ENCODE measurements at regions not wholly inside any gene's neighbourhood (a gene's known extent, or its start where the extent isn't known, plus 50 kb on each side); places are given as distances from the start of the nearest gene placed in this dataset.
"Not testable (repeated sequence)": the region's sequence is repeated elsewhere in the genome, so short reads cannot be mapped to it uniquely, and the experiment has no call there.

DNA sequence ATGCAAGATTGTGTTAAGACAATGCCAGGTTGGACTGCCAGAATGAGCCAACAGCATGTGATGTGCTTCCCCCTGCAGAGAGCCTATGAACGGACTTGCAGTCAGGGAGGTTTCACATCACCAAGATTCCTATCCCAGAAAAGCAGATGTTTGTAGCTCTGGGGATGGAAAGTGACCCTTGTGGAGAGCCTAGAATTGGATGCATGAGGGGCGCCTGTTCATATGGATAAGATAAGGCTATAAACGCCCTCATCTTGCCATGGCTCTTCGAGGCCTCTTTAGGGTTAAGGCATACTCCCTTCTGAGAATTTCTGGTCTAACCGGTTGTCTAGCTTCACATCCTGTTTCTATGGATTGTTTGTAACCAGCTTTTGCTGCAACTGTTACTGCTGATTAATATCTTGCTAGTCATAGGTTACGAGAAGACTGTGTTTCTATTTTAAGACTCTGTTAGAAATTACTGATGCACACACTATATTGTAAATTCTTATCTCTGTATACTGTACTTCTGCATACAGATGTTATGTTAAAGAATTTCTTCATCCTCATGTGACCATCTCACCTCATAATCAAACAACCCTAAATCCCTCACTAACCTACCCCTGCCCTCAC is 295.8 kb downstream of the PTGER3 start:
- DNase-seq (ENCODE audit: low read depth), result not testable (repeated sequence)

DNA sequence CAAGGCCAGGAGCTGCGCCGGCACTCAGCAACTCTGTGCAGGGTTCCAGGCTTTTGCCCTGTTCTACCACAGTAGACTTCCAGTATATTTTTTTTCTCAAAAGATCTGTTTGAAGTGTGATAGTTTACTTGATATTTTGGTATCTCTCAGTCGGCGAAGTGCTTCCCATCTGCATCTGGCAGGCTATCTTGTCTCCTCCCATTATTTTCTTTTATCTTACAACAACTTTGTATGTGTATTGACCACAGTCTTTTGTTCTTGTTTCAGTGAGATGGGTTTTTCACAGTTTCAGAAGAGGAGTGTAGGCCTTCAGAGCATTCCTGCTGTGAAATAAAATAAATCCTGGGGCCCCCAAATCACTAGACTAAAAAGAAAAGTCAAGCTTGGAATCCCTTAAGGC is 292.9 kb downstream of the PTGER3 start:
- DNase-seq (ENCODE audit: low read depth), result no peak

DNA sequence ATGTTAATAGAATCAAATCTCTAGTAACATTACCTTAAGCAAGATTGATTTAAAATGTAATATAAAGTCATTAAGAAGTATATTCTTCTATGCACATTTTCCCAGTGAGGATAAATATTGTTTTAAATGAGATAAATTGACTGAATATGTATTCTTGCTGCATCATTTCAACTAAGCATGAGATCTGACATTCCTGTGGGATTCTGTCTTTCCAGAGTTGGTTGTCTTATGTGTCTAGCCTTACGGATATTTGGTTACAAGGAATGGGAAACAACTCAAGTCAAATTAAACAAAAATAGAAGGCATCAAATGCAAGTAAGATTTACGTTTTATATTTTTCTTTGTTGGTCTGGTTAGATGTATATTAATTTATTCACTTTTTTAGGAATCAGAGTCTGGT is 287.5 kb downstream of the PTGER3 start:
- peak; percentile 21 for DNase-seq (ENCODE audit: low read depth)

DNA sequence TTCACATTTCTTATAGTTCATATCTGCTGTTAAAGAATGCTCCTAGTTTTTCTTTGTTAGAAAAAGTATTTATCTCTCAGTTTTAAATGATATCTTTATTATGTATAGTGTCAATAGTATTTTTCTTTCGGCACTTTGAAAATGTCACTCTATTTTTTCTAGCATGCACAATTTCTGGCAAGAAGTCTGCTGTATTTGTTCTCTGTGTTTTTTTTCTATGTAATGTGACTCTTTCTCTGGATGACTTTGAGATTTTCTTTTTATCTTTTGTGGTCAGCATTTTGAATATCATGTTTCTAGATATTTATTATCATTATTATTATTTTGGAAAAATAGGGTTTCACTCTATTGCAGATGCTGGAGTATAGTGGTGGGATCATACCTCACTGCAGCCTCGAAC is 285.2 kb downstream of the PTGER3 start:
- no peak for DNase-seq (ENCODE audit: low read depth)

DNA sequence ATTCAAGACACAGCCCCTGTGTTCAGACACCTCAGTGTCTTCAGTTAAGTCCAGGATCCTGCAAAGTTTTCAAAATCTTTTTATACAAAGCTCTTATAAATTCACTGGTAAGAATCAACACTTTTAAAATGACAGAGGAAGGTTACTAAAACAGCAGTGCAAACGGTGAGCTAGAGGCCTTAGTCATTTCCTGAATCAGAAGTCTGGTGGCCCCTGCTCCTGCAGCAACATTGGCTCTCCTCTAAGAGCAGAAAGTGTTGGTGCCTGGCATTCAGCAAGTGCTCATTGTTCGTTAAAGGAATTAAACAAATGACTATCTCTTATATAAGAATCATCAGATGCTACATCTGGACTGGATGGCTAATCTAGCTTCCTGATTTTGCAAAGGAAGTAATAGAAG is 282.9 kb downstream of the PTGER3 start:
- DNase-seq (ENCODE audit: low read depth), result no peak

DNA sequence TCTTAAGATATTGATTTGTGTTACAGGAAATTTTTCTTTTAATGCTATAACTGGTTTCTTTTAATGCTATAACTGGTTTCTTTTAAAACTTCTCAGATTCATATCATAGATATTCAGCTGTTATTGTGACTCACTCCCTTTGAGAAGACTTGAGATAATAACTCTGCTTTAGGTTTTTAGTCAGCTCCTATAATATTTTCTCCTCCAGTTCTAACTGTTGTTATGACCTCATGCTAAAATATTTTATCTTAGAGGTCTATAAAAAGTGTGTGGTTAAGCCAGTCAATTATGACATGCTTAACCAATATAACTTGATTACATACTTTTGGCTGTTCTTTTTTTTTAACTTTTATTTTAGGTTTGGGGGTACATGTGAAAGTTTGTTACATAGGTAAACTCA is 280.2 kb downstream of the PTGER3 start:
- DNase-seq (ENCODE audit: low read depth), result no peak

DNA sequence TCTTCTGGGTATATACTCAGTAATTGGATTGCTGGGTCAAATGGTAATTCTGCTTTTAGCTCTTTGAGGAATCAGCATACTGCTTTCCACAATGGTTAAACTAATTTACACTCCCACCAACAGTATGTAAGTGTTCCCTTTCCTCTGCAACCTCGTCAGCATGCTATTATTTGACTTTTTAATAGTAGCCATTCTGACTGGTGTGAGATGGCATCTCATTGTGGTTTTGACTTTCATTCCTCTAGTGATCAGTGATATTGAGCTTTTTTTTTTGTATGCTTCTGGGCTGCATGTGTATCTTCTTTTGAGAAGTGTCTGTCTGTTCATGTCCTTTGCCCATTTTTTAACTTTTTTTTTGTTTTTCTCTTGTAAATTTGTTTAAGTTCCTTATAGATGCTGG is 279.4 kb downstream of the PTGER3 start:
- no peak for DNase-seq (ENCODE audit: low read depth)

DNA sequence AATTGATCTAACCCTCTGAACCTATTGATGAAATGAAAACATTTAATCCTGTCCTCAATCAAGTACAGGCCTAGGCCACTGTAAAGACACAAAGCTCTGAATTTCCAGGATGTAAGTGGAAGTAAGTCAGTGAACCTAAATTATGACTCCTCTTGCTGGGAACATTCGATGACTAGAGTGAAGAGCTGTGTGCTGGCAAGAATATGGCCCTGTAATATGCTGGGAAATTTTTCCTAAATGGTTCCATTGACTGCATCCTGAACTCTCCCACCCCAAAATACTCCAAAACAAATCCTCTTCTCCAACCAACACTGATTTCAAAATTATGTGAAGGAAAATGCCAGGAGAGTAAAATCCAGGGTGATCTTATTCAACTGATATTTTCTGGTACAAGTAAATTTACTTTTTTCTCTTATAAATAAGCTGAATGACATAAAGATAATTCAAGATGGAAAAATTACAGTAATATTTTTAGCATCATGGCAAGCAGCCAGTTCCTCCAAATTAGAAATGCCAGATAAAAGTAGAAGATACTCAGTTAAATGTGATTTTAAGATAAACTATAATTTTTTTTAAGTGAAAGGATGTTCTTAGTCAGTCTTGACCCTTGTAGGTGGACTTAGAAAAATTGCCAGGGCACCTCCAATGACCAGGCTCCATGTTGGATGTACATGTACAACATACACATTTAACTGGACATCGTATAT is 269.4 kb downstream of the PTGER3 start:
- DNase-seq (ENCODE audit: low read depth), result no peak

DNA sequence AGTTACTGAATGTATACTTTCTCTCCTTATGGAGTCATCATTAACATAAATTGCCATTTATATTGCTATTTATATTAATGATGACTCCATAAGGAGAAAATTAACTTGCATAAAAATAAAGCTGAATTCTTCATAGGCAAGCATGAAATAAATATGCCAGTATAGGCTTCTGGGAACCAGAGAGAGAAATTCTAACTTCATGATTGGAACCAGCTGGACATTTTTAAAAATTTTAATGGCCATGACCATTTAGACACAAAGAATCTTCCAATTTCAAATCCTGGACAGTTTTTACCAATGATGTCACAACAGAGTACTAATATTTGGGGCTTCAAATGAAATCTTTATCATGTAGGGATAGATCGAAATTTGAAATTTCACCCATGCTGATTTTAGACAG is 268.7 kb downstream of the PTGER3 start:
- no peak for DNase-seq (ENCODE audit: low read depth)

DNA sequence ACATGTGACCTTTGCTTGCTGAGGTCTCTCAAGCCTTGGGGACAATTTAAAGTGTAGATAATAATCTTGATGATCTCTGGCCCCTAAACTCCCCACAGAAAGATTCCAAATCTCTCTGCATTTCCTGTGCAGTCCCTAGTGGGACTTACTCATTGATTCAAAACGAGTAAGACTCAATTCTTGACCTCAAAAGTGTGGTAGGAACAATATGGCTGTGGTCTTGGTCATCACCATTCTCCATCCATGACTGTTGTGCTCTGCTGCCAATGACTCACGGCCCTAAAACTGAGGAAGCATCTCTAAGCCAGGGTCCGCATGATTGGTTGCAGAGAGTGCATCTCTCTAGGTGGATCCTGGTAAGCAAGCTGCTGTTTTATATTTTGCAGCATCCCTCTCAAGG is 268.0 kb downstream of the PTGER3 start:
- DNase-seq (ENCODE audit: low read depth), result no peak

DNA sequence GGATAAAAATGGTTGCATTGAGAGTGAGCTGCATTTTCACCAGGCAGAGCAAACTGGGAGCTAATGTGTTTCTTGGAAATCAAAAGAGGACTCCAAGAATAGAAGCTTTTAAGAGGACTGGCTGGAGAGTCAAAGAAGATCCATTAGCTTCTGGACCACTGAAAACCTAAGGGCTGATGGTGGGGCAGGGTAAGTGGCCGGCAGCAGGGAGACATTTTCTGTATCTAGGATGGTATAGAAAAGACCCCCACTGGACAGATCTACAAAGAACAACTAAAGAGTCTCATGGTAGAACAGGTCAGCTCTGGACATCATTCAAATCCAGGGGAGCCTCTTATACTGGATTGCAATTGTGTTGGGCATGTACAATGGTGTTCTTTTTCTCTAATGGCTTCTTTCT is 262.3 kb downstream of the PTGER3 start:
- DNase-seq (ENCODE audit: low read depth), result no peak

DNA sequence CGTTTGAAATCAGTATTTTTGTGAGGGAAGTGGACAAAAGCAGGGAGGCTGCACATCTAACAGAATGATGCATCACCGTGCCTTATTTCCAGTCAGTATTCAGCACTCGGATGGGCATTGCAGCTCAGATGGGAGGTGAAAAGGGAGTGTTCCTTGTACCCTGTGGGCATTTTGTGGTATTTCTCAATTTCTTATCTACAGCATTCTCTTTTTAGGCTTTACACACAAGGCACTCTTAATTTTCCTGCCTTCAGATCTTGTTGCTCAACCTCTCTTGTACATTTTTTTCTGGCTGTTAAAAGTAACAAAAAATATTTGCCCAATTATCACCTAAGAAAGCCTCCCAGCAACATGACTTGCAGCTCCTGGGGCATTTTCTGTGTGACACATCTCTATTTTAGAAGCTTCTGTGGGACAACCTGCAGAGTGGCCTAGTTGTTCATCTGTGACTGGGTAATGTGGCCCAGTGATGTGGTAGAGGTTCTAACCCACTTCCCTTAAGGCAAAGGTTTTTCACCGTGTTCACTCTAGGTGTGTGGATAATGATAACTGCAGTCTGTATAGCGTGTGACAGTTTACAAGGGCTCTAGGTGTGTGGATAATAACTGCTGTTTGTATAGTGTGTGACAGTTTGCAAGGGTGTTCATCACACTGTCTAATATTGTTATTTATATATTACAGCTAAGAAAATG is 257.2 kb downstream of the PTGER3 start:
- DNase-seq (ENCODE audit: low read depth), result no peak

DNA sequence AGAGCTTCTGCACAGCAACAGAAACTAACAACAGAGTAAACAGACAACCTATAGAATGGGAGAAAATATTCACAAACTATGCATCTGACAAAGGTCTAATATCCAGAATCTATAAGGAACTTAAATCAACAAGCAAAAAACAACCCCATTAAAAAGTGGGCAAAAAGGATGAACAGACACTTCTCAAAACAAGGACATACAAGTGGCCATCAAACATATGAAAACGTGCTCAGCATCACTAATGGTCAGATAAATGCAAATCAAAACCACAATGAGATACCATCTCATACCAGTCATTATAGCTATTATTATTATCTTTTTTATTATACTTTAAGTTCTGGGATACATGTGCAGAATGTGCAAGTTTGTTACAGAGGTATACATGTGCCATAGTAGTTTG is 252.6 kb downstream of the PTGER3 start:
- not testable (repeated sequence) for DNase-seq (ENCODE audit: low read depth)

DNA sequence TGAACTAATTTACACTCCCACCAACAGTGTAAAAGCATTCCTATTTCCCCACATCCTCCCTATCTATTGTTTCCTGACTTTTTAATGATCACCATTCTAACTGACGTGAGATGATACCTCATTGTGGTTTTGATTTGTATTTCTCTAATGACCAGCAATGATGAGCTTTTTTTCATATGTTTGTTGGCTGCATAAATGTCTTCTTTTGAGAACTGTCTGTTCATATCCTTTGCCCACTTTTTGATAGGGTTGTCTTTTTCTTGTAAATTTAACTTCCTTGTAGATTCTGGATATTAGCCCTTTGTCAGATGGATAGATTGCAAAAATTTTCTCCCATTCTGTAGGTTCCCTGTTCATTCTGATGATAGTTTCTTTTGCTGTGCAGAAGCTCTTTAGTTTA is 251.3 kb downstream of the PTGER3 start:
- DNase-seq (ENCODE audit: low read depth), result not testable (repeated sequence)

DNA sequence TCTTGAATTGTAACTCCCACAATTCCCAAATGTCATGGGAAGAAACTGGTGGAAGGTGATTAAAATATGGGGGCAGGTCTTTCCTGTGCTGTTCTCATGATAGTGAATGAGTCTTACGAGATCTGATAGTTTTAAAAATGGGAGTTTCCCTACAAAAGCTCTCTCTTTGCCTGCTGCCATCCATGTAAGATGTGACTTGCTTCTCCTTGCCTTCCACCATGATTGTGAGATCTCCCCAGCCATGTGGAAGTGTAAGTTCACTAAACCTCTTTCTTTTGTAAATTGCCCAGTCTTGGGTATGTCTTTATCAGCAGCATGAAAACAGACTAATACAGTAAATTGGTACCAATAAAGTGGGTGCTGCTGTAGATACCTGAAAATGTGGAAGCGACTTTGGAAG is 245.0 kb downstream of the PTGER3 start:
- DNase-seq (ENCODE audit: low read depth), result not testable (repeated sequence)

DNA sequence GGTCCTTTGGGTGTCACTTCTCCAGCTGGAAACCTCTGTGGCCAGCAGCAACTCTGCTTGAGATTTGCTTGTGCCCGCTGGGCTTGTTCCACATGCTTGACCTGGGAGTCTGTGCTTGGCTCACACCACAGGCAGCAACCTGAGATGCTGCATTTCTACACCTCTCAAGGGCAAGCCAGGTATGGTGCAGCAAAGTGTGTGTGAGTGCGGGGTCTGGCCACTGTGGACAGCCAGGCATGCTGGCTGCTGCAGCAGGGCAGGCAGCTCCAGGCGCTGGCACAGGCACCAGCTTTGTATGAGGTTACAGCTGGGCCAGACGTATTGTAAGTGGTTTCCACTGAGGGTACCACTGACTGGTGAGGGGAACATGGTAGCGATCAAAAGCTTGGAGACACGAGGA is 242.0 kb downstream of the PTGER3 start:
- DNase-seq (ENCODE audit: low read depth), result no peak

DNA sequence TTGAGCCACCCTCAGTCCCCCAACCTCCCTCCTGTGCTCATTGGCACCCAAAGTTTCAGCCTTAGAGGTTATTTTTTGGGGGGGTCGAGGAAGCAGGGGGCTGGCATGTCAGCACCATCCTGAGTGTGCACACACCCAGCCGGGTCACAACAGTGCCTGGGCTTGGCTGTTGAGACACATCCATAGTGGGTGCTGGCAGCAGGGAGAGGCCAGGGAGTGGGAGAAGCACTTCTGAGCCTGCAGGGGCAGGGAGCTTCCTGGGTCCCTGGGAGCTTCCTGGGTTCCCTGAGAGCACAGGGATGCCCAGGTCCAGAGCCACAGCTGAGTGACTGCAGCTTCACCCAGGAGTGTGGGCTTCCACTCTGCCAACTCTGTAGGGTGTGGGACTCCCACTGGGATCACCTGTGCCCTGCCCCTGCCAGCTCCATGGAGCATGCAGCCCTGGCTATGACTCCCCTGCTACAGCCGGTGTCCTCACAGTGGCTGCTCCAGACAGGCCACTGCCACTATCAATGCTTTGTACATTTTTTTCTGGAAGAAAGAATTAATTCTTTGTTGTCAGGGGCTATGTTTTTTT is 240.4 kb downstream of the PTGER3 start:
- DNase-seq (ENCODE audit: low read depth), result no peak

DNA sequence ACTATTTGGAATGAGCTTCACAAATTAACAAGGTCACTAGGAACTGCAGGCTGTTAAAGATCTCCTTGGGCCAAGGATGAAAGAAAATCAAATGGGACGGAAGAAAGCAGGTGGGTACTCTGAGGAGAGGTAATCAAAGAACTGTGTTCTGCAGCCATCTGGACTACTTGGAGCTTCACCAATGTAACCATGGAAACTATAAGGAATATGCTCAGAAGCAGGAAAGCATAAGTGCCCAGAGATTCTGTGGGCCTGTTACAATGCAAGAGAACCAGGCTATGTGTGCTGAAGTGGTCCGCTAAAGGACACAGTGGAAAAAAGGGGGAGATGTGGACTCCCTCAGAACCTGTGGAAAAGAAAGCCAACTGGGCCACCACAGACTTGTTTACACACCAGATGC is 238.5 kb downstream of the PTGER3 start:
- no peak for DNase-seq (ENCODE audit: low read depth)

DNA sequence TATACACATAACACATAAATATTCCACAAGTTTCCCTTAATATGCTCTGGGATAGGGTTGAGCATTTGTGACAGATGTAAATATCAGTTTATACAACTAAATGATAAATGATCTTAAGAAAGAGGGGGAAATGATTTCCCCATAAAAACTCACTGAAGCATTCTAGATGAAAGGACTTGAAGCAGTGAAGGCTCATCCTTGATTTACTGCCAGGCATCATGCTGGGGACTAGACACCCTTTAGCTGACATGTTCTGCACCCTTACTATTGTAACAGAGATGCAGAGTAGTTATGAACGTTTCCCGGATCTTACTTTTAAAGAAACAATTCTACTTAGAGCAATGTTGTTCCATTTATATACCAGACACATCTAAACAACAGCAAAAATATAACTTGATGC is 235.8 kb downstream of the PTGER3 start:
- DNase-seq (ENCODE audit: low read depth), result no peak

DNA sequence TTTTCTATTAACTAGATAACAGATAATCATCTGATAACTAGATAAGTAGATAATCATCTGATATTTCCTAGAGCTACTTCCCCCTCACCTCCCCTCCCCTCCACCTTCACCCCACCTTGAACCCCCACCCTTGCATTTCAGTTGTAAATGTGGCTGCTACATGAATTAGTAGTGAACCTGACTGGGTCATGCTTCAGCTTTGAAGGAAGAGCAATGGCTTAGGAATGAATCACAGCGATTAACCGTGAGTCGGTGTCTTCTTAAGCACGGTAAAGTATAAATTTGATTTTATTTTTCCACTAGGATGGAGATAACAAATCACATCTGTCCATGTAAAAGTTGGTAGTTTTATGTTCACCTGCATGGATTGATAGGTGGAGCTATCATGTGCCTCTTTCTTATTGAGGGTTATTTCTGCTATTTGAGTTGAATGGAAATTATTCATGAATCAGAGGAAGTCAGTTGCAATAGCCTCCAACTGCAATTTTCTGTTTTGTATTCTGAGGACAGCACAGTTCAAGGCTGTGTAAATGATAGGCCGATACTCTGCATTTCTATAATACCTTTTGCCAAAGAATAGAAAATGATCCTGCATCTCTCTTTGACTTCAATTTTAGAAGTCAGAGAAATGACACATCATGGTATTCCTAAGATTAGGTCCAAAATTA is 235.0 kb downstream of the PTGER3 start:
- DNase-seq (ENCODE audit: low read depth), result no peak

DNA sequence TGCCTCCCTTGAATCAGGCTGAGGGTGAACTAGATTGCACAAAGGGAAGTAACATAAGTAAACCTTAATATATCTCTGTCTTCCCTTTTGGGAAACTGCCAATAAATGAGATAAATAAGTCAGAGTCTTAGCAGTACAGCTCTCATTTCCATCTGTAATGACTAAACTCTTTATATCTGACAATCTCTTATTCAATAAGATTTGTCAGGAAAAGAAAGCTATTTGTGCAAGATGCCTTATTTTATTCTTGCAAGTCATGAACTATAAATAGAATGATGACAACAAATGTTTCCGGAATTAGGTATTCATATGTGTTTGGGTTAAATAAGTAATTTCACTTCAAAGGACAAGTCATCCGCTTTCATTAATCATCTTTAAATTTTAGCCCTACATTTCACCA is 229.2 kb downstream of the PTGER3 start:
- peak; percentile 10 for DNase-seq (ENCODE audit: low read depth)

DNA sequence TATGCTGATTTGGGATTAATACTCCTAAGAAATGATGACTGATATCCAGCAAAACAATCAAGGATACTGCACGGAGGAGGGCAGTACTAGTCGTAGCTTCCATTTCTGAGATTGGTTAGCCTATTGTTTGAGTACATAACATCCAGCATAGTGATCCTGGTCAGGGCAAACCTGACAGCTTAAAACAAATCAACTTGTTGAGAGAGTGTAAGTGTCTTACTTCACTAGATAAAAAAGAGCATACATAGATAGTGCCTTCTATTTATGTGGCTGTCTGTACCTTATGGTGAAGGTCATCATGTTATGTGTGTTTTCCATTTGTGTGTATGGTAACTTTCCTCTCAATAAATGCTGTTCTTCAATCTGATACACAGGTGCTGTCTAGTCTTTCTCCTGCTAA is 228.4 kb downstream of the PTGER3 start:
- DNase-seq (ENCODE audit: low read depth), result no peak

DNA sequence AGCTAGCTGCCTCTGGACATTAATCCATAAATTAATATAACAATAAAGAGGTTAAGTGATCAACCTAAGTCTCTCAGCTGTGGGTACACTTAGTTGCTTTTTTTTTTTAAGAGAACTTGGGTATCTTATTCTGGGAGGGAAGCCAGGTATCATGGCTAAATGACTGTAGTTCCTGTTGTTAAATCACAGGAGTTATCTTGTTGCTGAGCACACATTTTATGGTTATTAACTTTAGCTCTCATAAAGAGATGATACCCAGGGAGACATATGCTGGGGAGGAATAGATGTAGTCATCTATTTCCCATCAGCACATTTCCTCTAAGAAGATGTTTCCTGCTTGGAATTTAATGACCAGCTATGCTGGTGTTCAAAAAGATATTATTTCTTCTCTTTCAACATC is 227.8 kb downstream of the PTGER3 start:
- no peak for DNase-seq (ENCODE audit: low read depth)
